GM21717 (cell line): ENCODE measurements at regions not wholly inside any gene's neighbourhood (a gene's known extent, or its start where the extent isn't known, plus 50 kb on each side); places are given as distances from the start of the nearest gene placed in this dataset.
"Not testable (repeated sequence)": the region's sequence is repeated elsewhere in the genome, so short reads cannot be mapped to it uniquely, and the experiment has no call there.

Source experiments
- ATAC-seq: cut with Tn5 transposase; IDR thresholded peaks from one replicate; pipeline ENCODE4 v1.9.1; 2021; ENCODE audit warnings: mild to moderate bottlenecking, moderate library complexity; ENCODE audit not compliant: unreplicated experiment

DNA sequence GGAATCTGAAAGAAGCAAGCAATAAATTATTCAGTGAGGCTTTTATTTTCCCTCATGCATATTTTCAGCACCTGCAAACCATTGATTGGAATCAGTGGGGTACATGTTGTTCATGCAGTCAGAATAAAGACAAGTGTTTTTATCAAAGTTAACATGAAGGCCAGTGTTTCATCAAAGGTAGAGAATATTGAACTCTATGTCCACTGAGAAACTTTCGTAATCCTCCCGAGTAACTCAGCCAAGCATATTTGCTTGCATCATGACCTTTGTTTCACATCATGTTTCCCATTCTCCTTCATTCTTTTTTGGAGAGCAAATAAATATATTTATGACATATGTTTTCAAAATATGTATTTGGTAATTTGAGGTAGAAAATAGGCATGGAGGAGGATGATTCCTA, 663.1 kb downstream of the SH2D4B start:
- ATAC-seq: no peak

GRCh38 chr10:81207359-81207758, 667.6 kb upstream of the NRG3 start:
- not testable (repeated sequence) for ATAC-seq

GRCh38 chr10:81213370-81213769, 661.6 kb upstream of the NRG3 start:
- ATAC-seq: no peak

DNA sequence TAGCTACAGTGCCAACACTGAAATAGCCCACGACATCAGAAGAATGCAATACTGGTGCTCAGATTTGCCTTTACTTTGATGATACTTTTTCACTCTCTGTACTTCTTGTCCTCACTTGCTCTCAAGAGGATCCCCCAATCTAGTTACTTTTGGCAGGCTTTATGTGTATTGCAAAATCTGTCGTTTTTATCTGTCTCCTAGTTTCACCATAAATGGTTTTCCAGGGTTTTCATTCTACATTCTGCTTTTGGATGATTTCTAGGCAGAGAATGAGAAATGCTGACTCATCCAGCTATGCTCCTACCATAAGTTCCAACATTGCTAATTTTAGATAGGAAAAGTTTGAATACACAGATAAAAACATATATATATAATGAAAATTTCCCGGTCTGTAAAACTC, 659.5 kb upstream of the NRG3 start:
- ATAC-seq: no peak

DNA sequence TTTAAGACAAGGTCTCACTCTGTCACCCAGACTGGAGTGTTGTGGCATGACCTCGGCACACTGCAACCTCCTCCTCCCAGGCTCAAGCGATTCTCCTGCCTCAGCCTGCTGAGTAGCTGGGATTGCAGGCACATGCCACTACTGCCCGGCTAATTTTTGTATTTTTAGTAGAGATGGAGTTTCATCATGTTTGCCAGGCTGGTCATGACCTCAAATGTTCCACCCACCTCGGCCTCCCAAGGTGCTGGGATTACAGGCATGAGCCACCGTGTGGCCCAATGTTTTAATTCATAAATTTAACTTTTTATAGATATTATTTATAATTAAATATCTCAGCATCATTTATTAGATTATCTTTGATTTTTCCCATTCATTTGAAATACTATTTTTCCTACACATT, 658.0 kb upstream of the NRG3 start:
- no peak for ATAC-seq

DNA sequence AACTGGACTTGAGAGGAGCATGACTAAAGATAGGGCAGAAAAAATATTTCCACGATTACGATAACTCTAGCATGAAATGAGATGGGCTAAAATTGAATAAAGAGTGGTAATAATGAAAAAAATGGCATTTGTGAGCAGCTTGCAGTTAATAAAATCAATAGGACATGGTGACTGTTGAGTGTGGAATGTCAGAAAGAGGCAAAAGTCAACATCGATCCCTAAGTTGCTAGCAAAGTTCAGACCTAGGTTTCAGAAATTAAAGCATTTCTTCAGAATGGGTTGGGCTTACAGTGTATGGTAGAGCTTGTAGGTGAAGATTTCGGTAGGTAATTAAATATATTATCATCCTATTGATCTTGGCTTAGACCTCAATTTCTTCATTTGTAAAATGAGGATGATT, 656.7 kb upstream of the NRG3 start:
- no peak for ATAC-seq

- ATAC-seq: no peak
Measured at GRCh38 chr10:81219758-81220157, 655.2 kb upstream of the NRG3 start.

GRCh38 chr10:81248886-81249285, 626.1 kb upstream of the NRG3 start:
- ATAC-seq: no peak

DNA sequence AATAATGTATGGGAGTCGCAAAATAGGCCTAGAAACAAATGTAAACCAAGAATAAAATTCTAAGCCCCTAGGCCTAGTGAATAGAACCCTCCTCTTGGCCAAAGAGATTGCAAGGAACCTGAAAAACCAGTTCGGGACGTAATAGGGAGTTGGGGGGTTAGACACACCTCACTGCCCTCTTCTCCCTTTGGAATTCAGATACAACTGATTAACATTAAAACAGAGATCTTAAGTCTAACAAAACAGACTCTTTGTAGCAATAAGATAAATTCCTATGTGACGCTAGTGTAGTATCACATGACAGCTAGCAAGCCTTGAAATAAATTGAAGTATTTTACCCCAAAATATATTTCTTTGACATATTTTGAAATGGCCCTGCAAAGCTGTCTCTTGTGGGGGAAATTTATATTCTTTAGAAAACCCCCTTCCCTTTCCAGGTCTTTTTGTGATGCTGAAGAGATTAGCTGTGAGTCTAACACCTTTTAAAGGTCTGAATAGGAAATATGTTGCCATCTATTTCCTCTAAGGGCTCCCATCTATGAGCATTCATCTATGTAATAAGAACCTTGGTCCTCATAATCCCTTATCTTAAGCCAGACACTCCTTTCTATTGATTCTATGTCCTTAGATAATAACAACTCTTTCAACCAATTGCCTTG, 623.4 kb upstream of the NRG3 start:
- no peak for ATAC-seq

GRCh38 chr10:81264991-81265390, 610.0 kb upstream of the NRG3 start:
- ATAC-seq: not testable (repeated sequence)

DNA sequence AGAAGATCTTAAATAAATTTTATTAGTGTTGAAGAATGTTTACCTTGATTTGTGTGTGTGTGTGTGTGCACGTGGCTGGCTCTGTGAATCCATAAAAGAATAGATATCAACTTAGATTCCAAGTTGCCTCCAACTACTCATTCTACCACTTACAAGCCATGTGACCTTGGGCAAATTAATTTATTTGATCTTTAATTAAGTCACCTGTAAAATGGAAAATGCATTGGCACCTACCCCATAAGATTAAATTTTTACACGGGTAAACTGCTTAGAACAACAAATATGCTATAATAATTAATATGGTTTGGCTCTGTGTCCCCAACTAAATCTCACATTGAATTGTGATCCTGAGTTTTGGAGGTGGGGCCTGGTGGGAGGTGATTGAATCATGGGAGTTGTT, 604.9 kb upstream of the NRG3 start:
- ATAC-seq: no peak

DNA sequence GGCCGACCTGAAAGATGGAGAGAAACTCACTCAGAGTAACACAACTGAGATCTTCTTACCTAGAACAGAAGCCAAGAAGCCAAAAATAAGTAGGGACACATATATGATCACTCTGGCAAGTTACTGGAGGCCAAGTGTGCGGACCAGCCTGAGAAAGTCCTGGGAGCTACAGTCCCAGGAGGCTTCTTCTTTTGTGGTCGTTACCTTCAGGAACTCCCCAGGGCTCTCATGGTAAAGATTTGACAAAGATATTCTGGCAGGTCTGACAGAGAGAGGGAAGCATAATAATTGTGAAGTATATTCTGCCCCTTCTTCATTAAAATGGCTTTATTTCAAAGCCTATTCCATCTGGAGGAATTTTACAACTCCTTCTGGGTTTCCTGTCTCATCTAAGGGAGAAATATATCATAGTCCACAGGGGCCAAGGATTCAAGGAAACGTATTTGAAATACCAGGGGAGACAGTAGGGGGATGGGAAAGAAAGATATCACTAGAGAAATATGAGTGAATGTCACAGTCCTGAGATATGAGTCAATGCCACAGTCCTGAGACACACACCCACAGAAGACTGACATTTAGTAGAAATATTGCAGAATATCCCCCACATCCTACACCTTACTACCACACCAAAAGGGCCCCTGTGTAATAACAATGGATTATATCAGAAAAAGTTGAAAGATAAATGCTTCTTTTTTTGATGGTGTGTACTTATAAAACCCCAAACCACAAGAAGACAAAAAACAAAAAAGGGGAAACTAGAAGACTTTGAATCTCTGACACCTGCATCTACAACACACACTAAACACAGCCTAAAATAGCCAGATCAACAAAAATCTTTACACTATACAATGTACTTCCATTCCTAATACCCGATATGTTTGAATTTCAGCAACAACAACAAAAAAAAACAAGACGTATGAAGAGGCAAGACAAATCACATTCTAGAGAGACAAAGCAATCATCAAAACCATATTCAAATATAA, 594.2 kb upstream of the NRG3 start:
- ATAC-seq: no peak

- no peak for ATAC-seq
Measured at GRCh38 chr10:81288544-81288943, 586.5 kb upstream of the NRG3 start.

GRCh38 chr10:81297292-81297691, 577.7 kb upstream of the NRG3 start:
- no peak for ATAC-seq

- no peak for ATAC-seq
Measured at GRCh38 chr10:81303656-81304055, 571.3 kb upstream of the NRG3 start.

DNA sequence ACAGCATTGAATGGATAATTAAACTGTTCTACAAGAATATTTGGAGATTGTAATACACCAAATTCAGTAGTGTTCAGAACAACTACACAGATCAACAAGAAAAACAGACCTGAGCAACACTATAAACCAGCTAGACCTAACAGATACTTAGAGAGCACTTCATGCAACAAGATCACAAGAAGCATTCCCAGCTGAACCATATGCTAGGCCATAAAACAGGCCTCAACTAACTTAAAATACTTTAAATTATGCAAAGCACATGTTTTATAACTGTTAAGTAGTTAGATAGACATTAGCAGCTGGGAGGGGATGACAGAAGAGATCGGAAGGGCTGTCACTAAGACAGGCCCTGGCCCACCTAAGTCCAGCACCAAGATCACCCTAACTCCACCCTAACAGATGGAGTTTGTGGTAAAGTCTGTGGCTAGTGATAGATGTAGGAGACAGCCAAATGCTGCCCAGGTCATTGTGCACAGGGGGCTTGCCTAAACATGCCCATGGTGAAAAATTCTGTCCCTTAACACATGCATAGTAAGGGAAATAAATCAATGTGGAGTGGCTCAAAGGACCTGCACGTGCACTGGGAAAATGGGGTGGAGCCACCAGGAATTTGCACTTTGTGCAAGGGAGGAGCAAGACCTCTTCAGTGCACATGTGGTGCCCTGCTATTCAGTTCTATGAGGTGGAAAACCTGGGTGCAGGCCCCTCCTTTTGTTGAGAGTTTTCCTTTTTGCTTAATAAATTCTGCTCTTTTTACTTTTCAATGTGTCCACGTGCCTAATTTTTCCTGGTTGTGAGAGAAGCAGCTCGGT, 567.8 kb upstream of the NRG3 start:
- ATAC-seq: no peak

- no peak for ATAC-seq
Measured at GRCh38 chr10:81309041-81309552, 565.9 kb upstream of the NRG3 start.

GRCh38 chr10:81314471-81314870, 560.5 kb upstream of the NRG3 start:
- no peak for ATAC-seq

DNA sequence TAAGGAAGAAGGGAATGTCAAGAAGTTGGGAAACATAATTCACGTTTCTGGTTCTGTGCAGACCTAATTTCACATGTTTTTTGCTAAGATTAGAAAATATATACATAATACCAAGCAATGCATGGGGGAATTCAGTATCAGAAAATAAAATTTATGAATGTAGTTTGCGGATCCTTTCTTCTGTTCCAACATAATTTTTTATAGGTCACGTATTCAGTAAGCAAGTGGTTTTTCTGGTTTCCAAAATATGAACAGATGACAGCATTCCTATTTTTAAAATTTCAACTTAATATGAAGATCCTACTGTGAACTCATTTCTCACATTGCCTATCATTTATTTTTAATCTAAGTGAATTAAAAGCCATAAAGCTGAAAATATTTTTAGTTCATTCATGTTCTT, 560.0 kb upstream of the NRG3 start:
- ATAC-seq: no peak

- ATAC-seq: no peak
Measured at GRCh38 chr10:81348003-81348402, 527.0 kb upstream of the NRG3 start.

DNA sequence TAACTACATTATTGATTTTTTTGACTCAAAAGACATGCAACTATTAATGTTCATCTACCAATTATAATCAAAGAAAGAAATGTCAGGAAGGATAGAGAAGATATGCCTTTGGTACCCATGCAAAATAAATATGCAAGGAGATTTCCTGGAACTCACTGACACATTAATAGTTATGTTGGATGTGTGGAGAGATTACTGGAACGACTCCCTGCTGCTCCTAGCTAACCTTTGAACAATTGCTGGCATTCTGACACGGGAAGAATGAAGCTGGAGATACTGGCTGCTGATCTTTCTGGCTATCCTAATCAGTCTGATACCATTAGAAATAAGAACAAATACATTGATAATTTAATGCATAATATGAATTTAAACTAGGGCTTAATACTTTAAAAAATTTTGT, 507.9 kb upstream of the NRG3 start:
- ATAC-seq: no peak
